ENCODE measurements at regions not wholly inside any gene's neighbourhood (a gene's known extent, or its start where the extent isn't known, plus 50 kb on each side); places are given as distances from the start of the nearest gene placed in this dataset.

DNA sequence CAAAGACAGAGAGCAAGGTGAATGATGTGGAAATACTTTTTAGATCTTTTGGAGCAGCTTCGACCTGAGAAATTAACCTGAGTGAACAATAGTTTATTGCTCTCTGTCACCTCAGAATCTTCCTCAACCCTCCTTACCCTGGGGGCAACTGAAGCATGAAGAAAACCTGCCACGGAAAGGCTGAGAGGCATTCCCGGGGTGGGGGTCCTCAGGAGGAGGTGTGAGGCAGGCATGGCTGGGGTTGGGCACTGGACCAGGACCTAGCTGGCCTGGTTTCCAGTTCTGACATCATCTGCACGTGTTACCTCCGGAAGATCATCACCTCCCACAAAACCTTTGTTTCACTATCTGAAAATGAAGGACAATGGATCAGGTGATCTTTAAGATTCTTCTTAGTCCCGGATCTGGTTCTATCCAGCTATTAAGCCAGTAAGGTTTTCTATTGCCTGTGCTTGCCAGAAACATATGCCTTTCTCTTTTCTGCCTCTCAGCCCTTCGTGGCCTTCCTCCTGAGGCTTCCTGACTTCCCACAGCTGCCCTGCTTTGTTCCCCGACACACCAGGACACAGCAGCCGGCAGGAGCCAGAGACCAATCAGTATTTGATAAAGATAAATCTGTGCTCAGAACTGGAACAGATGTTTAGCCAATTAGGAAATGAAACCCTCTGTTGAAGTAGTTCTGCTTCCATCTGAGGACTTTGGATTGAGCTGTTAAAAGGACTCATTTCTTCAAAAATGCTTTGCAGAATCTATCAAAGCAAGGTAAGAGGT is 232.5 kb downstream of the TDRD15 start:
- no peak overlapping the region for H3K27ac ChIP-seq (ENCODE audit: low read length)
- H3K9me3 ChIP-seq (ENCODE audit: control insufficient read depth, insufficient read depth, low read depth, low read length), result no peaks in the 10 kb centered on the region
- DNase-seq (ENCODE audit: low read depth, low spot score), result no peak
- ChIA-PET POLR2A (no interaction called here), CTCF (no interaction called here)
- no peaks in the 10 kb centered on the region for H3K36me3 ChIP-seq (ENCODE audit: control insufficient read depth, insufficient read depth, low read length)
- no TSS peak for BruUV-seq (replicated peaks)
- no peaks in the 10 kb centered on the region for H3K4me1 ChIP-seq (ENCODE audit: control insufficient read depth, insufficient read depth, low read length)
- TF ChIP-seq POLR2AphosphoS5 (IDR thresholded peaks at IDR 0.05; ENCODE audit: low read depth, low read length), result no peak
- no peak for TF ChIP-seq SIN3A (IDR thresholded peaks at IDR 0.05; ENCODE audit: borderline replicate concordance, insufficient read depth, low read depth, low read length)
- no peak for TF ChIP-seq CTCF (IDR thresholded peaks at IDR 0.05)
- TF ChIP-seq, protein P1, sequence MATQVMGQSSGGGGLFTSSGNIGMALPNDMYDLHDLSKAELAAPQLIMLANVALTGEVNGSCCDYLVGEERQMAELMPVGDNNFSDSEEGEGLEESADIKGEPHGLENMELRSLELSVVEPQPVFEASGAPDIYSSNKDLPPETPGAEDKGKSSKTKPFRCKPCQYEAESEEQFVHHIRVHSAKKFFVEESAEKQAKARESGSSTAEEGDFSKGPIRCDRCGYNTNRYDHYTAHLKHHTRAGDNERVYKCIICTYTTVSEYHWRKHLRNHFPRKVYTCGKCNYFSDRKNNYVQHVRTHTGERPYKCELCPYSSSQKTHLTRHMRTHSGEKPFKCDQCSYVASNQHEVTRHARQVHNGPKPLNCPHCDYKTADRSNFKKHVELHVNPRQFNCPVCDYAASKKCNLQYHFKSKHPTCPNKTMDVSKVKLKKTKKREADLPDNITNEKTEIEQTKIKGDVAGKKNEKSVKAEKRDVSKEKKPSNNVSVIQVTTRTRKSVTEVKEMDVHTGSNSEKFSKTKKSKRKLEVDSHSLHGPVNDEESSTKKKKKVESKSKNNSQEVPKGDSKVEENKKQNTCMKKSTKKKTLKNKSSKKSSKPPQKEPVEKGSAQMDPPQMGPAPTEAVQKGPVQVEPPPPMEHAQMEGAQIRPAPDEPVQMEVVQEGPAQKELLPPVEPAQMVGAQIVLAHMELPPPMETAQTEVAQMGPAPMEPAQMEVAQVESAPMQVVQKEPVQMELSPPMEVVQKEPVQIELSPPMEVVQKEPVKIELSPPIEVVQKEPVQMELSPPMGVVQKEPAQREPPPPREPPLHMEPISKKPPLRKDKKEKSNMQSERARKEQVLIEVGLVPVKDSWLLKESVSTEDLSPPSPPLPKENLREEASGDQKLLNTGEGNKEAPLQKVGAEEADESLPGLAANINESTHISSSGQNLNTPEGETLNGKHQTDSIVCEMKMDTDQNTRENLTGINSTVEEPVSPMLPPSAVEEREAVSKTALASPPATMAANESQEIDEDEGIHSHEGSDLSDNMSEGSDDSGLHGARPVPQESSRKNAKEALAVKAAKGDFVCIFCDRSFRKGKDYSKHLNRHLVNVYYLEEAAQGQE (IDR thresholded peaks at IDR 0.05; ENCODE audit: insufficient read depth in 1 of 2, low read depth in 2 of 2, low read length in 1 of 2), result no peak
- TF ChIP-seq TCF7L2 (IDR thresholded peaks at IDR 0.05; ENCODE audit: low read depth, low read length), result no peak
- intact Hi-C loops (cut with micrococcal nuclease; ENCODE audit: unreplicated experiment), result no loop called here
- no peak overlapping the region for H3K4me3 ChIP-seq (ENCODE audit: low read depth in 2 of 2, low read length in 2 of 2)
- in situ Hi-C loops (cut with HindIII; ENCODE audit: low pct_unique_long_range_greater_than_20kb, low sequenced_read_pairs), result no loop called here
- no peak for ATAC-seq
- H3K27me3 ChIP-seq (ENCODE audit: control insufficient read depth, insufficient read depth, low read length), result no peaks in the 10 kb centered on the region

GRCh38 chr2:21356857-21357255 is 233.1 kb downstream of the TDRD15 start:
- in situ Hi-C loops (cut with HindIII; ENCODE audit: low pct_unique_long_range_greater_than_20kb, low sequenced_read_pairs) (no loop called here), intact Hi-C loops (cut with micrococcal nuclease; ENCODE audit: unreplicated experiment) (no loop called here)
- POLR2A ChIA-PET, result no interaction called here
- Histone ChIP-seq H3K27ac (ENCODE audit: low read length) (no peak overlapping the region), H3K9me3 (ENCODE audit: control insufficient read depth, insufficient read depth, low read depth, low read length) (no peaks in the 10 kb centered on the region), H3K4me3 (ENCODE audit: low read depth in 2 of 2, low read length in 2 of 2) (no peak overlapping the region), H3K27me3 (ENCODE audit: control insufficient read depth, insufficient read depth, low read length) (no peaks in the 10 kb centered on the region), H3K4me1 (ENCODE audit: control insufficient read depth, insufficient read depth, low read length) (no peaks in the 10 kb centered on the region), H3K36me3 (ENCODE audit: control insufficient read depth, insufficient read depth, low read length) (no peaks in the 10 kb centered on the region)
- no peak for DNase-seq (ENCODE audit: low read depth, low spot score)
- CTCF ChIA-PET, result no interaction called here
- ATAC-seq, result no peak
- TF ChIP-seq, protein P1 (IDR thresholded peaks at IDR 0.05; ENCODE audit: insufficient read depth in 1 of 2, low read depth in 2 of 2, low read length in 1 of 2), result no peak
- TF ChIP-seq SIN3A (IDR thresholded peaks at IDR 0.05; ENCODE audit: borderline replicate concordance, insufficient read depth, low read depth, low read length) (no peak), POLR2AphosphoS5 (IDR thresholded peaks at IDR 0.05; ENCODE audit: low read depth, low read length) (no peak), CTCF (IDR thresholded peaks at IDR 0.05) (no peak), TCF7L2 (IDR thresholded peaks at IDR 0.05; ENCODE audit: low read depth, low read length) (no peak)
- BruUV-seq (replicated peaks), result no TSS peak

Measured in Panc1 (cell line).